Heart right ventricle (tissue), 16 donors: ENCODE measurements at regions not wholly inside any gene's neighbourhood (a gene's known extent, or its start where the extent isn't known, plus 50 kb on each side); places are given as distances from the start of the nearest gene placed in this dataset.

ENCODE experiments used
- ATAC-seq, 8 donors: fragments of 200-7000 bp; cut with Tn5 transposase; one replicate each; pipeline ENCODE4 v1.9.1; 2020; ENCODE audit warnings: mild to moderate bottlenecking in 8 of 8, moderate library complexity in 8 of 8, moderate number of reproducible peaks in 1 of 8
- DNase-seq, 2 donors: peaks; one replicate each; pipeline ENCODE4 v3.0.0-alpha.2; 2020
- H3K27ac ChIP-seq, 10 donors: fragments of 200-600 bp; sonication (generic) in 2 of 10; one replicate each; pipeline versions ENCODE4 v1.5.0 to v1.8.0; 2020 to 2022; ENCODE audit warnings: mild to moderate bottlenecking in 3 of 10
- H3K27me3 ChIP-seq, 7 donors: fragments of 200-600 bp; one replicate each; pipeline ENCODE4 v1.8.0; 2021 to 2022; ENCODE audit warnings: mild to moderate bottlenecking in 2 of 7
- H3K36me3 ChIP-seq, 9 donors: fragments of 200-600 bp; sonication (generic) in 1 of 9; one replicate each; pipeline versions ENCODE4 v1.5.0 to v1.8.0; 2020 to 2022; ENCODE audit warnings: mild to moderate bottlenecking in 2 of 9
- H3K4me1 ChIP-seq, 9 donors: fragments of 200-600 bp; sonication (generic) in 1 of 9; one replicate each; pipeline versions ENCODE4 v1.5.0 to v1.8.0; 2020 to 2022; ENCODE audit warnings: mild to moderate bottlenecking in 4 of 9
- H3K4me3 ChIP-seq, 10 donors: fragments of 200-600 bp; sonication (generic) in 2 of 10; one replicate each; pipeline versions ENCODE4 v1.5.0 to v1.8.0; 2020 to 2022; ENCODE audit warnings: mild to moderate bottlenecking in 7 of 10, moderate library complexity in 2 of 10
- H3K9me3 ChIP-seq, 11 donors: fragments of 200-600 bp in 10 of 11; sonication (generic) in 2 of 11; one replicate each; pipeline versions ENCODE4 v1.5.0 to v1.8.0; 2013 to 2022; ENCODE audit warnings: mild to moderate bottlenecking in 2 of 11, control low read depth in 1 of 11, moderate library complexity in 1 of 11
- CTCF ChIP-seq, 9 donors: fragments of 200-600 bp; sonication (generic) in 2 of 9; IDR thresholded peaks; one replicate each; pipeline versions ENCODE4 v1.5.0 to v1.8.0; 2021 to 2022; ENCODE audit warnings: antibody characterized with exemption in 9 of 9, mild to moderate bottlenecking in 5 of 9, moderate library complexity in 1 of 9
- WGBS, 2 donors: extraction: QIAGEN DNeasy Blood & Tissue Kit; methylation state at CpG; one replicate each; pipeline ENCODE4 v1.1.7; 2013; ENCODE audit warnings: inconsistent platforms in 1 of 2; 5-methylcytosine and 5-hydroxymethylcytosine counted together
- intact Hi-C, 10 donors: fragments of 100-400 bp; cut with DNase I; formaldehyde crosslinking; loops; one replicate each; pipeline versions ENCODE4 v1.11.1 to v1.14.2; 2022
- donor health status: Arrhythmogenic right ventricular cardiomyopathy.
- donor health status: ischemic (EF 13 %, LVEDD 7.1; RV severe dilation, severe dysfunction).
- donor health status: healthy with polysubstance abuse.
- donor health status: DM: no; HTN: yes; CAD: no.
- donor health status: DM: no; HTN: no; CAD: no.
- donor health status: ischemic (EF 25% LVEDD 6.9; RV normal size, moderate dysfunction).
- donor health status: ischemic (EF 25% LVEDD 5.7; RV mildly dilated, moderate dysfunction).
- donor health status: healthy.
- donor health status: DM: yes; HTN: yes; CAD: no.
- donor health status: Ischemic cardiomyopathy.
- donor health status: ischemic (EF 35%, LVEDD 5.7; RV mildly dilated, moderate dysfunction).
- donor health status: nonischemic (EF 11% LVEDD 7.7; RV severe dilation, severe dysfunction).
- donor health status: DM: yes; HTN: yes; CAD: no.
- donor health status: PGD.
- donor health status: ischemic (EF 29% LVEDD 5.4; RV normal size, mild dysfunction).
- donor health status: nonischemic (EF 23%, LVEDD 6.1; RV moderate dilation, normal function).

GRCh38 chr4:64464581-64464980 is 55.3 kb upstream of the TECRL start:
- intact Hi-C loops: loop anchor here in 1 of 10 donors (5.0 kb wide), 1 partner anchor 37 kb away; no protein-coding TSS in a partner anchor
- Histone ChIP-seq H3K4me1 (peaks cover 0 to 6% (median 0%) of the 10 kb centered on the region in 9 donors), H3K27ac (no peak overlapping the region), H3K27me3 (no peaks in the 10 kb centered on the region), H3K9me3 (no peaks in the 10 kb centered on the region), H3K4me3 (no peak overlapping the region), H3K36me3 (no peaks in the 10 kb centered on the region)
- 55 to 67% methylated on average over 5 of the region's 5 CpGs for WGBS, 2 donors
- TF ChIP-seq CTCF (IDR thresholded peaks at IDR 0.05): no peak
- ATAC-seq (peak in 1 of 8 donors; percentile 33), DNase-seq (no peak)
